ENCODE measurements at regions not wholly inside any gene's neighbourhood (a gene's known extent, or its start where the extent isn't known, plus 50 kb on each side); places are given as distances from the start of the nearest gene placed in this dataset.

GRCh38 chr16:87074641-87075318 is 242.4 kb downstream of the C16orf95 start:
- DNase-seq (ENCODE audit: low read depth) = no peak

GRCh38 chr16:87075319-87075860 is 241.8 kb downstream of the C16orf95 start:
- no peak for DNase-seq (ENCODE audit: low read depth)

- DNase-seq (ENCODE audit: low read depth) = no peak
Observed at GRCh38 chr16:87076331-87076949, 240.8 kb downstream of the C16orf95 start.

DNA sequence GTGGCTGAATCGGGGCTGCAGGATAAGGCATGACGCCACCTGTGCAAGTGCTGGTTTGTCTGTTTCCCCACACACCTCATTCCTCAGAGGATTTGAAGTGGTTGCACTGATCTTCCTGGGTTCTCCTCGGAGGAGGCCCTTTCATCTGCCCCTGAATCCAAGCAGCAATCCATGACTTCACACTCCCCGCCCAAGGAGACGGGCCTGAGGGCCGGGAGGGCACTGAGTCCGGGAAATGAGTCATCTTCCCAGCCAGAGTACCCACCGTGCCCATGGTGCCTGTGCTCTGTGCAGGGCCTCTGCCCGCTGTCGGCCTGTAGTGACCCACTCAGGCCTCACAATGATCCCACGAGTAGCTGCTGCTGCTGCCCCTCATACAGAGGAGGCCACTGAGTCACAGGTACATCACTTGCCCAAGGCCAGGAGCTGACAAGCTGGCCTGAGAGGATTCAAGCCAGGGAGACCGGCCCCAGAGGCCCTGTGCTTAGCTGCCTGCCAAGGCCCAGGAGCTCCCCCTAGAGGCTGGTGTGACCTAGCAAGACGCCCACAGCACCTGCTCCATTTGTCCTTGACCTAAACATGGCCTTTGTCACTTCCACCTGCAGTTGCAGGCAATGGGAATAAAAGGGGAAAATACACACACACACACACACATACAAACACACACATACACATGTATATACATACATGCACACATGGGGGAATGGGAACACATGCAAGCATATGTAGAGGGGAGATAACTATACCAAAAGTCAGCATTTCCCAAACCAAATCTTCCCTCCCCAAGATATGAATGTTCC is 240.0 kb downstream of the C16orf95 start:
- peak; percentile 23 for DNase-seq (ENCODE audit: low read depth)

- DNase-seq (ENCODE audit: low read depth) = no peak
Observed at GRCh38 chr16:87077750-87078127, 239.5 kb downstream of the C16orf95 start.

GRCh38 chr16:87080571-87081167 is 236.5 kb downstream of the C16orf95 start:
- no peak for DNase-seq (ENCODE audit: low read depth)

DNA sequence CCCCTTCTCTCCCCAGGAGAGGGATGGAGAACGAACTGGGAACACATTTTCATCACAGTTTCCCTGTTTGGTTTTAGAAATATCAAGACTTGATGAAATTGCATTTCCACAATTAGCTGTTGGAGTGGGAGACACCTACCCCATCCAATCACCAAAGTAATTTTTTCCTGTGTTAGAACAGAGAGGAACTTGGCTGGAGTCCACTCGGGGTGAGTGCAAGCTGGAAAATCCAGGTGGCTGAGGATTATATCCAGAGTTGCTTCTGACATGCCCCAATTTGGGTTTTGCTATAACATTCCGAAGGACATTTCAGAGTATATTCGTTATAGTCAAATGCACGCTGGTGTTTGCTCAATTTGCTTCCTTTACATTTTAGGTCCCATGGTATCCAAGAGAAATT is 231.8 kb downstream of the C16orf95 start:
- DNase-seq (ENCODE audit: low read depth) = no peak

GRCh38 chr16:87086156-87086555 is 231.0 kb downstream of the C16orf95 start:
- DNase-seq (ENCODE audit: low read depth) = peak; percentile 10

DNA sequence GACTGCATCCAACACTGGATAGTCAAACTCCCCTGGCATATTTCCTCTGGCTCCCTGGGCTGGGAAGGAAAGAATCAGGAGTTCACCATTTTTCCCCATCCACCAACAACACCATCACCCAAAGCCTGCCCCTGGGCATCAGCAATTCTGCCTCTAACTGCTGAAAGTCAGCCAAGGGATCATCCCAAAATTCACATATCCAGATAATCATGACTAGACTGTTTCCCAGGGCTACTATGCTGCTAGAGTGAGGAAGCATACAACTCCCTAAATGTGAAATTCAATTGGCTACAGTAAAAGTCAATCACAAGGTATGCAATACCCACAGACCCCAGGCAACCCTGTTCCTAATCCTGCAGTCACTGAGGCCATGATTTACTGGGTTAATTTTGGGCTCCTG is 230.6 kb downstream of the C16orf95 start:
- peak; percentile 17 for DNase-seq (ENCODE audit: low read depth)

GRCh38 chr16:87092958-87093357 is 224.2 kb downstream of the C16orf95 start:
- DNase-seq (ENCODE audit: low read depth) = no peak

GRCh38 chr16:87093804-87094555 is 223.2 kb downstream of the C16orf95 start:
- DNase-seq (ENCODE audit: low read depth) = no peak

- no peak for DNase-seq (ENCODE audit: low read depth)
Observed at GRCh38 chr16:87094556-87094865, 222.7 kb downstream of the C16orf95 start.

- no peak for DNase-seq (ENCODE audit: low read depth)
Observed at GRCh38 chr16:87095271-87095670, 221.9 kb downstream of the C16orf95 start.

DNA sequence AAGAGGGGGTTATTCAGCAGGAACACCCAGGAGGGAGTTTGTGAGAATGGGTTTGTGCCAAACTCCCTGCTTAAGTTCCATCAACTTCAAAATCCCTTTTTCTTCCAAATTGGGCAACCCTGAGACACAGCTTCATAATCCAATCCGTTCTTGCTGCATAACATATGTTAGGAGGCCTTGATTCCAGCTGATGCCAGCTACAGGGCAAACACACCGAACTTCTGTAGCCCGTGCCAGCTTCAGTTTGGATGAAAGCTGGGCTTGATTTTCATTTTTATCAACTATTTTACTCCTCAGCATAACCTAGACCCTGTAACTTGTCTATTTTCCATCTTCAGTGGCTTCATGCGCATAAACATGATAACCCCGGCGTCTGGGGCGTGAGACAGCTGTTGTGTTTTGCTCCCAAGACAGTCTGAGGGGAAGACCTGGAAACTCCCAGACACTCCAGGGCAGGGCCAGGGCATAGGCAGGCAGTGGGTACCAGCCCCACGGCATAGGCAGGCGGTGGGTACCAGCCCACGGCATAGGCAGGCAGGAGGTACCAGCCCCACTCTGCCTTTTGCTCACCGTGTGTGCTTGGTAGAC is 220.4 kb downstream of the C16orf95 start:
- no peak for DNase-seq (ENCODE audit: low read depth)

DNA sequence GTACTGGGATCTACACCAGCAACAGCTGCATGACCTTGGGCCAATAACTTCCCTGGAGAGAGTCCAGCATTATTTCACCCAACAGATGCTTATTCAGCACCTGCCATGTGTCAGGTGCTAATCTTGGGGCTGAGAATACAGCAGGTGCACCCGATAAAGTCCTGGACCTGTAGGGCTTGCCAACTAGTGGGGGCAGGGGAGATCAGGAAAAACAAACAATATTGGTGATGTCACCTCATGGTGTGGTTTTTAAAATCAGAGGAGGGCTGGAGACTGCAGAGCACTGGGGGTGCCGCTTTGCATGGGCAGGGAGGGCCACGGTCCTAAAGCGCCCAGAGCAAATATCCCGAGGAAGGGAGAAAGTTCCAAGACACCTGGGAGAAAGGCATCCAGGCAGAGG is 218.8 kb downstream of the C16orf95 start:
- DNase-seq (ENCODE audit: low read depth) = no peak

DNA sequence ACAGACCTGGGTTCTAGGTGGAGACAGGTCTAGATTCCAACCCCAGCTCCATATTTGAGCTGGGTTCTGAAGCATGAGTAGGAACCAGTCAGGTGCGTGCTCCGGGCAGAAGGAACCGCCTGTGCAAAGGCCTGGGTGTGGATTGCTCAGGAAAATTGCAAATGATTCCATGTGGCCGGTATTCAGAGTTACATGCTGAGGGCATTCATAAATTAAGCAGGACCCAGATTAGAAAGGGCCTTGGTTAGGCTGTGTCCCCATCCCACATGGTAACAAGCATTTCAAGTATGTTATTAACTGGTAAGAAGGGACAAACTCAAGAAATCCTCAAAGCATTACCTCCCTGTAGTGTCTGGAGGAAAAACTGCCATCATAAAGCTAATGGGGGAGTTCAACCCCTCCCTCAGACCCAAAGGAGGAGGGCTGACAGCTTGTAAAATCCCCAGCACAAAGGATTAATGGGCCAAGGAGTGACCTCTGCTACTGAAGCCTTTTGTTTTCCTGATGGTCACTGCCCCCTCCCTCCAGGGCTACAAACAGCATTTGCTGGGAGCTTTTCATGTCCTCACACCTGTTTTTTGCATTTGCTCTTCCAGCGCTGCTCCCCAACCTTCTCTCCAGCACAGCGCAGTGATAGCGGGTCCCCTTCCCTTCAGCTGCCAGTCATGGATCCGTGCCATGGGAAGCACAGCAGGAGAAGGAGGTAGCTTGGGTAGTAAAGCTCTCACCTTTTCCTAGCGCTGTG is 218.0 kb downstream of the C16orf95 start:
- no peak for DNase-seq (ENCODE audit: low read depth)

- no peak for DNase-seq (ENCODE audit: low read depth)
Observed at GRCh38 chr16:87100306-87101058, 216.7 kb downstream of the C16orf95 start.

- DNase-seq (ENCODE audit: low read depth) = peak; percentile 64
Observed at GRCh38 chr16:87101903-87102302, 215.3 kb downstream of the C16orf95 start.

DNA sequence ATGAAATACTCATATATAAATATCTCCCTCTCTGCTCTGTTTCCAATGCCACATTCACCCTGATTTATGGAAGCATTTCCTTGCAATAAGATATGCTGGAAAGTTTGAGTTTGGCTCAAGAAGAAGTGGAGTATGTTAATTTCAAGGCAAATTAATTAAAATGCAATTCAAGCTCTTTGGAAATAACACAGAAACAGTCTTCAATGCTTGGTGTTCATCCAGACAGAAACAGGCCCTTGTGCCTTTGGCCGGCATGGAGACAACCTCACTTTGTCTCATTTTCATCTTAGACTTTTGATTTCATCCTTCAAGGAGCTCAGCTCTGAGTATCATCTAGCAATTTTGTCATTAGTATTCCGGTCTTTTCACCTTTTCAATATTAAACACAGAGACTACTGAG is 210.0 kb downstream of the C16orf95 start:
- no peak for DNase-seq (ENCODE audit: low read depth)

DNA sequence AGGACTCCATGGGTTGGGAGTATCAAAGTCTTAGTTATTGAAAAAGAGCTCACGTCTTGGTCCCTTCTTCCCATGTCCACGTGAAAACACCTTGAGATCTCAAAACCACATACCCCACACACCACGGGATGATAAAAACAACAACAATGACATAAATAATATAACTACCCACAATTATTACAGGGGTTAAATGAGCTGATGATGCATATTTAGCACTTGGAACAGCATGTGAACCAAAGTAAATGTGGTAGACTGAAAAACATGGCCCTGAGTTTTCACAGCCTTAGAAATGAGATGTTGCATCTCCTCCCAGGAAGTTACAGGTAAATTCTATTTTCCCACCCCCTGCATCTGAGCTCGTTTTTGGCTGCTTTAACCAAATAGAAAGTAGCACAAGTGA is 208.9 kb downstream of the C16orf95 start:
- no peak for DNase-seq (ENCODE audit: low read depth)
